SK-N-MC (cell line): ENCODE measurements at regions not wholly inside any gene's neighbourhood (a gene's known extent, or its start where the extent isn't known, plus 50 kb on each side); places are given as distances from the start of the nearest gene placed in this dataset.

ENCODE experiments used
- DNase-seq: peaks from one replicate; pipeline ENCODE4 v3.0.0-alpha.2; 2011; ENCODE audit warnings: low read depth, low spot score
- H3K27ac ChIP-seq: fragments of 200-600 bp; sonication (generic); 2 replicates; pipeline ENCODE4 v1.5.1; 2016; ENCODE audit warnings: mixed run types
- H3K36me3 ChIP-seq: fragments of 200-600 bp; sonication (generic); 2 replicates; pipeline ENCODE4 v1.6.1; 2017; ENCODE audit warnings: antibody characterized with exemption, low read length, mixed read lengths; ENCODE audit not compliant: insufficient read depth
- H3K4me3 ChIP-seq: fragments of 200-600 bp; sonication (generic); 2 replicates; pipeline ENCODE4 v1.5.1; 2016
- H3K9ac ChIP-seq: fragments of 200-600 bp; sonication (generic); 2 replicates; pipeline ENCODE4 v1.8.0; 2017; ENCODE audit warnings: mixed run types, mixed read lengths; ENCODE audit not compliant: insufficient read length
- H3K9me3 ChIP-seq: fragments of 200-600 bp; sonication (generic); 2 replicates; pipeline ENCODE4 v1.6.1; 2017; ENCODE audit warnings: low read depth, mild to moderate bottlenecking, antibody characterized with exemption, low read length, moderate library complexity, mixed read lengths
- EZH2 ChIP-seq: fragments of 200-600 bp; sonication (generic); IDR thresholded peaks from one replicate; pipeline ENCODE4 v1.6.1; 2017; ENCODE audit warnings: antibody characterized with exemption
- FOXP2 ChIP-seq: optimal IDR thresholded peaks from 2 replicates; pipeline ENCODE3; 2011; ENCODE audit warnings: mild to moderate bottlenecking, moderate library complexity; ENCODE audit not compliant: insufficient read depth; ENCODE audit errors: extremely low read length, control extremely low read depth
- POLR2AphosphoS5 ChIP-seq: IDR thresholded peaks from 2 replicates; pipeline ENCODE4 v1.6.1; 2012; ENCODE audit warnings: mild to moderate bottlenecking, low read depth, low read length, borderline replicate concordance

DNA sequence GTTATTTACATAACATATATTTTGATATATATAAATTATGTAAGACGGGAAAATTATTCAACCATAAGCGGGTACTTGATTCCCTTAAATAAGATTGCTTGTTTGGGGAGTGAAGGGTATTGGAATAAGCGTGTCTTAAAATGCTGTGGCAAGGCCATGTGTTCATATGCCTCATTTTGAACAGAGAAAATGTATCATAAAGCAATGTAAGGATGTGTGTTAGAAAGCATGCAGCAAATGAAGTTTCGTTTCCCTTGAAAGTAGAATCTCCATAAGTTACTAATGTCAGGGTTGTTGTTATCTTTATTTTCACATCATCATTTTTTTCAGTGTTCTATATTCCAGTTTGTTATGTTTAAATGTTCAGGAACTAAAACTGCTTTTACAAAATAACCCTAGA is 465.6 kb downstream of the FOXG1 start:
- Histone ChIP-seq H3K4me3 (no peak overlapping the region), H3K27ac (no peak overlapping the region), H3K9me3 (no peaks in the 10 kb centered on the region), H3K36me3 (no peaks in the 10 kb centered on the region), H3K9ac (no peak overlapping the region)
- TF ChIP-seq EZH2 (no peak), POLR2AphosphoS5 (no peak), FOXP2 (no peak)
- no peak for DNase-seq

DNA sequence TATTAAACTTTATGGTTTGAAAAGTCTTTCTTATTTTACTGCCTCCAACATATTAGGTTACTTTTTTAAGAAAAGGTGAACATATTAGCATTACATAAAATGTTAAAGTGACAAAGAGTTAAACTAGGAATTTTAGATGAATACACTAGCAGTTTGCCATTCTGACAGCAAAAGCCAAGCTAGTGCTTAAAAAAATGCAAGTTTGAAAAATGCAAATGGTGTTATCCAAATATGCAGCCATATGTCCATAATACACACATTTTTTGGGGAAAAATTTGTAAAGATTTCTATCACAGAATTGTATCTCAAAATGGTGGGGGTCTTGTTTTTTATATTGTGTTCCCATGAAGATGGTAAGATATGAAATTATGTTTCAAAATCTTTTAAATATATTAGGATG is 466.1 kb downstream of the FOXG1 start:
- Histone ChIP-seq H3K27ac (no peak overlapping the region), H3K9me3 (no peaks in the 10 kb centered on the region)
- TF ChIP-seq POLR2AphosphoS5 = no peak
- TF ChIP-seq EZH2 = no peak
- no peak for TF ChIP-seq FOXP2

GRCh38 chr14:29233188-29233587 is 466.6 kb downstream of the FOXG1 start:
- H3K9me3 ChIP-seq = no peaks in the 10 kb centered on the region
- H3K27ac ChIP-seq = no peak overlapping the region
- no peaks in the 10 kb centered on the region for H3K36me3 ChIP-seq
- H3K4me3 ChIP-seq = no peak overlapping the region
- no peak for DNase-seq
- no peak overlapping the region for H3K9ac ChIP-seq
- no peak for TF ChIP-seq POLR2AphosphoS5
- TF ChIP-seq EZH2 = no peak
- TF ChIP-seq FOXP2 = no peak

More for the DNA sequence above, 466.1 kb downstream of the FOXG1 start:
- no peaks in the 10 kb centered on the region for H3K36me3 ChIP-seq
- no peak overlapping the region for H3K9ac ChIP-seq
- DNase-seq = no peak
- H3K4me3 ChIP-seq = no peak overlapping the region

- Histone ChIP-seq H3K36me3 (no peaks in the 10 kb centered on the region), H3K27ac (no peak overlapping the region), H3K4me3 (no peak overlapping the region), H3K9ac (no peak overlapping the region), H3K9me3 (no peaks in the 10 kb centered on the region)
- no peak for DNase-seq
- TF ChIP-seq POLR2AphosphoS5 = no peak
- TF ChIP-seq EZH2 = no peak
- no peak for TF ChIP-seq FOXP2
Observed at GRCh38 chr14:29235991-29236390, 469.4 kb downstream of the FOXG1 start.

DNA sequence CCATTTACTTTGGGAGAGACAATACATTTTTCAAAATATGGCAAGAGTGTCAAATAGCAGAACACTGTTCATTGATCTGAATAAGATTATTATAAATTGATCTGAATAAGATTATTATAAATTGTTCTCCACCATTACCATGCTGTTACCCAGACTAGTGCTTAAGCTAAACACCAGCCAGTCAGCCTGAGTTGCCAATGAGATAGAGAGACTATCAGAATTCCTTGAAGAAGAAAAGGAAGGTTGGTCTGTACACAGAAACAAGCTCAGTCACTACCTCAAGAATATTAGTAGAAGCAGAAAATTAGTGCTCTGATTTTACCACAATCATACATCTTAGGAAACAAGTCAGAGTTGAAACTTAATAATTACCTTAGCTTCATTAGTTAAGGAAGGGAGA is 469.8 kb downstream of the FOXG1 start:
- no peak overlapping the region for H3K4me3 ChIP-seq
- H3K9me3 ChIP-seq = no peaks in the 10 kb centered on the region
- DNase-seq = no peak
- H3K27ac ChIP-seq = no peak overlapping the region
- TF ChIP-seq FOXP2 (no peak), EZH2 (no peak), POLR2AphosphoS5 (no peak)
- no peak overlapping the region for H3K9ac ChIP-seq
- no peaks in the 10 kb centered on the region for H3K36me3 ChIP-seq

DNA sequence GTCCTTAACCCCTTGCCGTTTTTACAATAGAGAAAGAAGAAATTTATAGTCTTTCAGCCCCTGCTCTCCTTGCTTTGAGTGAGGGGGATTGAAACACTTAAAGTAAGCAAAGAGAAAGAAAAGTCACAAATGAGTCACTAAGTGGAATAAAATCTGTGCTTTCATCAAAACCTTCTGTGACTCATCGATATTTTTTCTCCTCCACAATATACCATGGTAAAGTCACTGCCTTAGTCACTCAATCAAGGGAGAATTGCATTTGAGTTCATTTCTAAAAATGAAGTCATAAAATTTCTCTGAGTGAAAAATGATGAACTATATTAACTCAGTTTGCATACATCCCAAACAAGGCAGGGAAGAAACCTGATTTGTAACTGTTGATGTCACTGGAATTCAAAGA is 470.3 kb downstream of the FOXG1 start:
- H3K36me3 ChIP-seq = no peaks in the 10 kb centered on the region
- no peak overlapping the region for H3K9ac ChIP-seq
- DNase-seq = no peak
- TF ChIP-seq EZH2 (no peak), POLR2AphosphoS5 (no peak), FOXP2 (no peak)
- no peak overlapping the region for H3K4me3 ChIP-seq
- H3K9me3 ChIP-seq = no peaks in the 10 kb centered on the region
- no peak overlapping the region for H3K27ac ChIP-seq

- no peak for DNase-seq
- TF ChIP-seq POLR2AphosphoS5 = no peak
- no peak for TF ChIP-seq FOXP2
- TF ChIP-seq EZH2 = no peak
- Histone ChIP-seq H3K36me3 (no peaks in the 10 kb centered on the region), H3K27ac (no peak overlapping the region), H3K9me3 (no peaks in the 10 kb centered on the region), H3K4me3 (no peak overlapping the region), H3K9ac (no peak overlapping the region)
Observed at GRCh38 chr14:29240066-29240465, 473.5 kb downstream of the FOXG1 start.

- H3K4me3 ChIP-seq = no peak overlapping the region
- no peaks in the 10 kb centered on the region for H3K36me3 ChIP-seq
- H3K27ac ChIP-seq = no peak overlapping the region
- no peaks in the 10 kb centered on the region for H3K9me3 ChIP-seq
- H3K9ac ChIP-seq = no peak overlapping the region
- no peak for DNase-seq
- TF ChIP-seq POLR2AphosphoS5 (no peak), EZH2 (no peak), FOXP2 (no peak)
Observed at GRCh38 chr14:29242755-29243754, 476.5 kb downstream of the FOXG1 start.
